Colon (tissue), 2 donors: ENCODE measurements at regions not wholly inside any gene's neighbourhood (a gene's known extent, or its start where the extent isn't known, plus 50 kb on each side); places are given as distances from the start of the nearest gene placed in this dataset.
"Not testable (repeated sequence)": the region's sequence is repeated elsewhere in the genome, so short reads cannot be mapped to it uniquely, and the experiment has no call there.

Experiments used
- FAIRE-seq: peaks from 2 replicates; lab custom pipeline; 2012; peaks lifted over from hg19 to GRCh38; lab: Jason Lieb, UNC
- donor health status: control.
- donor health status: control.

- FAIRE-seq = no peak
Measured at GRCh38 chrX:93468075-93468474, 205.3 kb downstream of the NAP1L3 start.

- FAIRE-seq = peak; percentile 86
Measured at GRCh38 chrX:93466383-93466782, 207.0 kb downstream of the NAP1L3 start.

- no peak for FAIRE-seq
Measured at GRCh38 chrX:93461060-93461459, 212.3 kb downstream of the NAP1L3 start.

GRCh38 chrX:93454509-93454908 is 218.9 kb downstream of the NAP1L3 start:
- no peak for FAIRE-seq

GRCh38 chrX:93434721-93435120 is 238.7 kb downstream of the NAP1L3 start:
- FAIRE-seq = not testable (repeated sequence)

- no peak for FAIRE-seq
Measured at GRCh38 chrX:93428497-93428896, 244.9 kb downstream of the NAP1L3 start.

GRCh38 chrX:93422693-93423092 is 250.7 kb downstream of the NAP1L3 start:
- FAIRE-seq = peak; percentile 43

- FAIRE-seq = no peak
Measured at GRCh38 chrX:93420525-93421082, 252.8 kb downstream of the NAP1L3 start.

- FAIRE-seq = no peak
Measured at GRCh38 chrX:93420090-93420489, 253.3 kb downstream of the NAP1L3 start.

GRCh38 chrX:93419642-93420041 is 253.7 kb downstream of the NAP1L3 start:
- FAIRE-seq = no peak

GRCh38 chrX:93404121-93404520 is 269.3 kb downstream of the NAP1L3 start:
- no peak for FAIRE-seq

GRCh38 chrX:93354651-93355050 is 318.7 kb downstream of the NAP1L3 start:
- FAIRE-seq = no peak

GRCh38 chrX:93346309-93346708 is 327.1 kb downstream of the NAP1L3 start:
- FAIRE-seq = no peak

- not testable (repeated sequence) for FAIRE-seq
Measured at GRCh38 chrX:93344287-93344686, 329.1 kb downstream of the NAP1L3 start.

GRCh38 chrX:93332329-93332728 is 341.0 kb downstream of the NAP1L3 start:
- FAIRE-seq = no peak

GRCh38 chrX:93322110-93322509 is 351.3 kb downstream of the NAP1L3 start:
- FAIRE-seq = no peak

GRCh38 chrX:93319609-93320008 is 353.8 kb downstream of the NAP1L3 start:
- FAIRE-seq = no peak
